HFF-Myc (cell line): ENCODE measurements at regions not wholly inside any gene's neighbourhood (a gene's known extent, or its start where the extent isn't known, plus 50 kb on each side); places are given as distances from the start of the nearest gene placed in this dataset.

Experiments
- DNase-seq: peaks from one replicate; pipeline ENCODE4 v3.0.0-alpha.2; 2011; ENCODE audit warnings: low read depth; ENCODE audit errors: extremely low read depth
- H3K4me3 ChIP-seq: replicated peaks from 2 replicates; pipeline ENCODE4 v1.5.1; 2011; ENCODE audit warnings: low read depth, mild to moderate bottlenecking, control low read depth, low read length
- CTCF ChIP-seq: IDR thresholded peaks from 2 replicates; pipeline ENCODE4 v1.5.1; 2012; ENCODE audit warnings: mild to moderate bottlenecking, low read depth, low read length, control low read depth; ENCODE audit errors: missing control alignments

GRCh38 chr13:68375004-68375403, 1144.9 kb upstream of the PCDH9 start:
- no peak for DNase-seq
- no peak for TF ChIP-seq CTCF
- H3K4me3 ChIP-seq = no peak overlapping the region

- no peak for TF ChIP-seq CTCF
- no peak for DNase-seq
- H3K4me3 ChIP-seq = no peak overlapping the region
Measured at GRCh38 chr13:68369739-68370138, 1139.6 kb upstream of the PCDH9 start.

DNA sequence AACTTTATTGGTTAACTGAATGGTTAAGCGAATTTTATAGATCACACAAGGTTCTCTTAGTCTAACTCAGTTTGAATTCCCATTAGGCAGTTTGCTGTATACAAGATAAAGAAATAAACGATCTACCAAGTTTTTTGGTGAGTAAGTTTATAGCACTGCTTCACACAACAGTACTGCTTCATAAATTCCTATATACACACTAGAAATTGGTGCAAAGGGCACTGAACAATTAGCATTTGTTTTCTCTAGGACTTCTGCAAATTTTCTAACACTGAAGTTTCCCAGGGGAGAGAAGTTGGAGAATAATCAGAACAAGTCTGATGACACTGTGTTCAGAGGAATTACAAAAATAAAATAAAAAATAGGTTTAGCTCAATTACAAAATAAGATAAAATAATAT, 1138.8 kb upstream of the PCDH9 start:
- no peak for TF ChIP-seq CTCF
- DNase-seq = no peak
- H3K4me3 ChIP-seq = no peak overlapping the region

- TF ChIP-seq CTCF = no peak
- no peak for DNase-seq
- no peak overlapping the region for H3K4me3 ChIP-seq
Measured at GRCh38 chr13:68359105-68359504, 1129.0 kb upstream of the PCDH9 start.

DNA sequence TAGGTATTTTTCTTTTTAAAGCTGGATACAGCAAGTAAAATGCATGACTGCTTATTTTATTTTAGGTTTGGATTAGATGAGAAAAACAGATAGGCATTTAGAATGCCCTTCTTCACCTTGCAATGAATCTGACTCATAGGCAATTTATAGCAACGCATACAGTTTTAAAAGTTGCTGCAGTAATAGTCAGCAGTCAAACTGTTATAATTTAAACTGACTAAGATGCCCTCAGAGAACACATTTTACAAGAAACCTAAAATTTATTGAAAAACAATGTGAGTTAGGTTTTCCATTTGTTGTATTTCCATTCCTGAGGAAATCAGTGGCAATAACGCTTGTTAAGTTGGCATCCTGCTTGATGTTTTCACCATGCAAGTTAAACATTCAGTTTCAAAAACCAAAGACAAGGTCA, 1128.2 kb upstream of the PCDH9 start:
- no peak for DNase-seq

DNA sequence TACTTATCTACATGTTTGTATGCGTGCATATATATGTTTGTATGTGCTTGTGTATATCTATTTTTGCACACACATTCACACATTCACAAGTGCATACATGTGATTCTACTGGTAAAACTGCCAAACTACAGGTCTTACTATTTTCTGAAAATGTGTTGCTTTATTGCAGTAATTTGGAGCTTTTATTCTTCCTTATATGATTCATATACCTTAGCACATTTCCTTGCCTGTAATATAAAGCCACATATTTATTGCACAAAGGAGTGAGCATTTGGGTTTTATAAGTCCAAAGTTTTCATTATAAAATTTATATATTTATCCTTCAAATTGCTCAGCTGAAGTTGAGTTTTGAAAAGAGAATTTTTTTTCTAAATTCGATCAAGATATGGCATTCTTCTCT, 1120.4 kb upstream of the PCDH9 start:
- no peak for DNase-seq
- H3K4me3 ChIP-seq = no peak overlapping the region
- no peak for TF ChIP-seq CTCF

More for the DNA sequence above, 1128.2 kb upstream of the PCDH9 start:
- H3K4me3 ChIP-seq = no peak overlapping the region
- TF ChIP-seq CTCF = no peak

DNA sequence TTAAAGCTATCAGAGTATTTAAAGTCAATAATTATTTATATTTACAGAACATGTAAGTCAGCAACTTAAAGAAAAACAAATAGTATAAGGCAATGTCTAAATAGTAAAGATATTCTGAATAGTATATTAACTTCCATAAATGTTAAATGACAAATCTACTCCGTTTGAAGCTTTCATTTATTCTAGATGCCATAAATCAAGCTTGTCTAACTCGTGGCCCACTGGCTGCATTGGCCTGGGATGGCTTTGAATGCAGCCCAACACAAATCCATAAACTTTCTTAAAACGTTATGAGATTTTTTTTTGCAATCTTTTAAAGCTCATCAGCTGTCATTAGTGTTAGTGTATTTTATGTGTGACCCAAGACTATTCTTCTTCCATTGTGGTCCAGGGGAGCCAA, 1117.1 kb upstream of the PCDH9 start:
- no peak for TF ChIP-seq CTCF
- no peak for DNase-seq
- no peak overlapping the region for H3K4me3 ChIP-seq
